ENCODE measurements at regions not wholly inside any gene's neighbourhood (a gene's known extent, or its start where the extent isn't known, plus 50 kb on each side); places are given as distances from the start of the nearest gene placed in this dataset.

DNA sequence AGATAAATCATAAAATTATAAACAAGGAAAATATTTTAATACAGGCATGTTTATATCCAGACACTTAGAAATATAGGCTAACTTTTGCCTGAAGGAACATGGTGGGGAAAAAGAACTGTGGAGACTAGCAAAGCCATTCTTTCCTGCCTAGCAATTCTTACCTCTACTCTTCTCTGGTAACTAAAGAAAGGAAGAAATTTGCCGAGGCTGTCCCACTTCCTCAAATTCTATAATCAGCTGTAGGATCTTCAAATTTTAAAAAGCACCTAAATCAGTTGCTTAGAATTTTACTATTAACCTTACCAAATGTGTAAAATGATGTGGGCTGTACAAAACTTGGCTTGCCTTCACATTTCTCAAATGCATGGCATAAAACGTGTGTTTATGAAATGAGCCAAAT lies 249.1 kb upstream of the SMARCA2 start:
- no peak for ATAC-seq
- Histone ChIP-seq H3K4me2 (ENCODE audit: low read length) (no peak overlapping the region), H3K4me3 (replicated peaks in 1 of 2; ENCODE audit: low read depth in 1 of 2, low read length in 2 of 2) (no peak overlapping the region), H3K9ac (ENCODE audit: low read length) (no peak overlapping the region), H4K20me1 (ENCODE audit: insufficient read depth) (no peaks in the 10 kb centered on the region), H3K4me1 (ENCODE audit: control insufficient read depth in 1 of 2, insufficient read depth in 2 of 2, low read length in 2 of 2) (no peaks in the 10 kb centered on the region), H3K9me2 (ENCODE audit: insufficient read depth) (no peaks in the 10 kb centered on the region), H2AFZ (ENCODE audit: low read depth, low read length, poor library complexity, severe bottlenecking) (no peak overlapping the region), H3K27me3 (ENCODE audit: insufficient read depth, low read length) (no peaks in the 10 kb centered on the region), H3K79me2 (ENCODE audit: insufficient read depth, low read length) (no peaks in the 10 kb centered on the region), H3K27ac (ENCODE audit: low read depth, low read length) (no peak overlapping the region), H3K9me3 (ENCODE audit: control insufficient read depth in 1 of 2, insufficient read depth in 1 of 2, low read depth in 1 of 2, low read length in 2 of 2) (peaks cover 0 to 4% of the 10 kb centered on the region in 2 experiments; a peak in 1 of 4 replicates), H3K36me3 (ENCODE audit: control insufficient read depth in 1 of 2, insufficient read depth in 2 of 2, low read length in 2 of 2) (no peaks in the 10 kb centered on the region)
- no peak for DNase-seq (ENCODE audit: low read depth, low spot score)
- ChIA-PET RAD21 (ENCODE audit: low non-redundant PET in 1 of 2, low total read pairs in 2 of 2, uncharacterized antibody in 2 of 2, unreplicated experiment in 2 of 2) (no interaction called here), POLR2A (no interaction called here), CTCF (no interaction called here)
- TF ChIP-seq SP1 (IDR thresholded peaks at IDR 0.05; ENCODE audit: low read depth) (no peak), EZH2 (IDR thresholded peaks at IDR 0.05) (no peak), ZNF274 (IDR thresholded peaks at IDR 0.05; ENCODE audit: low read depth, low read length) (no peak), MAX (IDR thresholded peaks at IDR 0.05) (no peak)
- no TSS peak for BruUV-seq (replicated peaks)
- intact Hi-C loops (cut with micrococcal nuclease) = no loop called here

DNA sequence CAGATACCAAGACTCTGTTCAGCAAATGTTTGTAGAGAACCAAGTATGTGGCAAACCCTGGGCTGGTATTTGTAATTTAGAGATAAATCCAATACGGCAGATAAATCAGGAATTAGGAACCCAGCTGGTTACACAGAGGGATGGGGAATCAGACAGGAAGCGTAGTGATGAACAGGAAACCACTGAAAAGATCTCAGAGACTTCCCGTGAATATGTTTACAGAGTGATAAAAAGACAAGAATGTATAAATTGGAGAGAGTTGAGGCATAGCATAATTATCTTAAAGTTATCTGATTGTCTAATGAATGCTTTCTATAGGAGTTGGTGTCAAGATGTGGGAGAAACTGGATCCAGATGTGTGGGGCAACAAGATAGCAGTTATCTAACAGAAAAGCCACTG lies 246.6 kb upstream of the SMARCA2 start:
- intact Hi-C loops (cut with micrococcal nuclease) = no loop called here
- RAD21 ChIA-PET (ENCODE audit: low non-redundant PET in 1 of 2, low total read pairs in 2 of 2, uncharacterized antibody in 2 of 2, unreplicated experiment in 2 of 2) = no interaction called here

More for the DNA sequence above, 246.6 kb upstream of the SMARCA2 start:
- Histone ChIP-seq H2AFZ (ENCODE audit: low read depth, low read length, poor library complexity, severe bottlenecking) (no peak overlapping the region), H3K36me3 (ENCODE audit: control insufficient read depth in 1 of 2, insufficient read depth in 2 of 2, low read length in 2 of 2) (no peaks in the 10 kb centered on the region), H3K9me2 (ENCODE audit: insufficient read depth) (no peaks in the 10 kb centered on the region), H3K79me2 (ENCODE audit: insufficient read depth, low read length) (no peaks in the 10 kb centered on the region), H3K4me2 (ENCODE audit: low read length) (no peak overlapping the region), H3K9ac (ENCODE audit: low read length) (no peak overlapping the region), H3K4me3 (replicated peaks in 1 of 2; ENCODE audit: low read depth in 1 of 2, low read length in 2 of 2) (no peak overlapping the region), H3K27ac (ENCODE audit: low read depth, low read length) (no peak overlapping the region), H3K4me1 (ENCODE audit: control insufficient read depth in 1 of 2, insufficient read depth in 2 of 2, low read length in 2 of 2) (no peaks in the 10 kb centered on the region), H3K27me3 (ENCODE audit: insufficient read depth, low read length) (no peaks in the 10 kb centered on the region), H4K20me1 (ENCODE audit: insufficient read depth) (no peaks in the 10 kb centered on the region), H3K9me3 (ENCODE audit: control insufficient read depth in 1 of 2, insufficient read depth in 1 of 2, low read depth in 1 of 2, low read length in 2 of 2) (peaks cover 0 to 4% of the 10 kb centered on the region in 2 experiments; a peak in 1 of 4 replicates)
- POLR2A ChIA-PET = no interaction called here
- ATAC-seq (no peak), DNase-seq (ENCODE audit: low read depth, low spot score) (no peak)
- CTCF ChIA-PET = no interaction called here
- no TSS peak for BruUV-seq (replicated peaks)
- no peak for TF ChIP-seq ELF1 (IDR thresholded peaks at IDR 0.05; ENCODE audit: borderline replicate concordance, low read depth)
- TF ChIP-seq, protein P1, sequence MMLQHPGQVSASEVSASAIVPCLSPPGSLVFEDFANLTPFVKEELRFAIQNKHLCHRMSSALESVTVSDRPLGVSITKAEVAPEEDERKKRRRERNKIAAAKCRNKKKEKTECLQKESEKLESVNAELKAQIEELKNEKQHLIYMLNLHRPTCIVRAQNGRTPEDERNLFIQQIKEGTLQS (IDR thresholded peaks at IDR 0.05) = no peak
- no peak for TF ChIP-seq CBX3 (IDR thresholded peaks at IDR 0.05; ENCODE audit: low read depth)
- TF ChIP-seq EZH2 (IDR thresholded peaks at IDR 0.05) = no peak
- TF ChIP-seq, protein P2, sequence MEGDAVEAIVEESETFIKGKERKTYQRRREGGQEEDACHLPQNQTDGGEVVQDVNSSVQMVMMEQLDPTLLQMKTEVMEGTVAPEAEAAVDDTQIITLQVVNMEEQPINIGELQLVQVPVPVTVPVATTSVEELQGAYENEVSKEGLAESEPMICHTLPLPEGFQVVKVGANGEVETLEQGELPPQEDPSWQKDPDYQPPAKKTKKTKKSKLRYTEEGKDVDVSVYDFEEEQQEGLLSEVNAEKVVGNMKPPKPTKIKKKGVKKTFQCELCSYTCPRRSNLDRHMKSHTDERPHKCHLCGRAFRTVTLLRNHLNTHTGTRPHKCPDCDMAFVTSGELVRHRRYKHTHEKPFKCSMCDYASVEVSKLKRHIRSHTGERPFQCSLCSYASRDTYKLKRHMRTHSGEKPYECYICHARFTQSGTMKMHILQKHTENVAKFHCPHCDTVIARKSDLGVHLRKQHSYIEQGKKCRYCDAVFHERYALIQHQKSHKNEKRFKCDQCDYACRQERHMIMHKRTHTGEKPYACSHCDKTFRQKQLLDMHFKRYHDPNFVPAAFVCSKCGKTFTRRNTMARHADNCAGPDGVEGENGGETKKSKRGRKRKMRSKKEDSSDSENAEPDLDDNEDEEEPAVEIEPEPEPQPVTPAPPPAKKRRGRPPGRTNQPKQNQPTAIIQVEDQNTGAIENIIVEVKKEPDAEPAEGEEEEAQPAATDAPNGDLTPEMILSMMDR (IDR thresholded peaks at IDR 0.05 in 2 of 3, conservative IDR thresholded peaks at IDR 0.05 in 1 of 3; ENCODE audit: borderline replicate concordance in 1 of 3, insufficient read depth in 1 of 3, low read depth in 2 of 3, low read length in 2 of 3) = no peak
- no peak for TF ChIP-seq SIN3A (IDR thresholded peaks at IDR 0.05; ENCODE audit: low read depth)
- TF ChIP-seq ZFX (IDR thresholded peaks at IDR 0.05) = no peak
- no peak for TF ChIP-seq YY1 (IDR thresholded peaks at IDR 0.05; ENCODE audit: extremely low read depth, insufficient replicate concordance, low read depth, low read length)
- no peak for TF ChIP-seq REST (IDR thresholded peaks at IDR 0.05; ENCODE audit: low read depth)
- no peak for TF ChIP-seq POLR2A (IDR thresholded peaks at IDR 0.05; ENCODE audit: borderline replicate concordance, extremely low read depth, insufficient read depth, insufficient read length)
- TF ChIP-seq SP1 (IDR thresholded peaks at IDR 0.05; ENCODE audit: low read depth) = no peak
- no peak for TF ChIP-seq EGR1 (IDR thresholded peaks at IDR 0.05; ENCODE audit: low read depth)
- TF ChIP-seq MAX (IDR thresholded peaks at IDR 0.05) = no peak
- TF ChIP-seq CEBPB (IDR thresholded peaks at IDR 0.05; ENCODE audit: low read depth) = no peak
- no peak for TF ChIP-seq SRF (IDR thresholded peaks at IDR 0.05; ENCODE audit: low read depth)
- TF ChIP-seq RAD21 (IDR thresholded peaks at IDR 0.05; ENCODE audit: low read depth) = no peak
- no peak for TF ChIP-seq ZNF274 (IDR thresholded peaks at IDR 0.05; ENCODE audit: low read depth, low read length)

All from HCT116 (cell line).